Stimulated activated CD4-positive, alpha-beta T cell treated with anti-CD3 and anti-CD28 coated beads, TNF-alpha, amount 100 ng/mL, for 24 hours (primary cell): ENCODE measurements at regions not wholly inside any gene's neighbourhood (a gene's known extent, or its start where the extent isn't known, plus 50 kb on each side); places are given as distances from the start of the nearest gene placed in this dataset.

Experiments used
- DNase-seq, 3 experiments: peaks; one replicate each; pipeline ENCODE4 v3.0.0-alpha.2; 2020; ENCODE audit warnings: low read depth in 3 of 3

- DNase-seq: no peak
Measured at GRCh38 chr15:66931768-66932633, 133.4 kb upstream of the SMAD3 start.

GRCh38 chr15:66932634-66933024 is 132.8 kb upstream of the SMAD3 start:
- DNase-seq: no peak

GRCh38 chr15:66933932-66934867 is 131.2 kb upstream of the SMAD3 start:
- no peak for DNase-seq

DNA sequence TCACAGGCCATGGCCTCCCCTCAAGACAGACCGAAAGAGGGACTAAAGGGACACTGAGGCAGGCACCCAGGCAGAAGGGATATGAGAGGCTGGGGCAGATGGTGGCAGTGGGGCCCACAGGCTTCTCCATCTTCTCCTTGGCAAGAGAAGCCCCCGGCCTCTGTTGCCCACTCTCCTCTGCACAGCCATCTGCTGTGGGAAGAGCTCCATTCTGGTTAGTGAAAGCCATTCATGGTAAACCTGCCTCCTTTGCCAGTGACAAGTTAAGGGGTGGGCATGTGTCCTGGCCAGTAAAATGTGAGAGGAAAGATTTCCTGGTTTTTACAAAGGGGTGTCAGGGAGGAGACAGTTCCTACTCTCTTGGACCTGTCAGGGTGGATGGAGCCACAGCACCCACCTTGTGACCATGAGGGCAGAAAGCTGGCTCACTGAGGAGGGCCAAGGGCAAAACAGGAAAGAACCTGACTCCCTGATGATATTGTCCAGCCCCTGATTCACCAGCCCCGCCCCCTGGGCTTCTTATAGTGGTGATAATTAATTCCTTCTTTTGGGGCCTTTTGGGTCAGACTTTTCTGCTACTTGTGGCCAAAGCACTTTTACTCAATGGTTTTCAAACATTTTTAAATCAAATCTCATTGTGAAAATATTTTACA is 130.4 kb upstream of the SMAD3 start:
- DNase-seq: no peak

DNA sequence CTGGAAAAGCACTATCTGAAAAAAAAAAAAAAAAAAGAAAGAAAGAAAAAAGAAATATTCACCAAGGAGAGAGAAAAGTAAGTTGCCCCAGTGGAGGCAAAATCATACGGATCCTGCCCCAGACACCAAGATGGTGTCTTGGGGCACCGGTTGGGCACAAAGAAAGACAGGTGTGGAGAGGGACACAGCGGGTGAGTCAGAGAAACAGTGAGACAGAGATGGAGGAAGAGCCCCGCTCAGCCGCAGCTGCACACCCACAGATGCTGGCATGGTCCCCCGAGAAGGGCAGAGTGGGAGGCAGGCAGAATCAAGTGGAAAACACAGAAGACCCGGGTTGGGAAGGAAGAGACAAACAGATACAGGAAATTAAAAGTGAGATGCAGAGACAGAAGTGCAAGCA is 129.7 kb upstream of the SMAD3 start:
- no peak for DNase-seq

- no peak for DNase-seq
Measured at GRCh38 chr15:66936109-66936860, 129.1 kb upstream of the SMAD3 start.

- no peak for DNase-seq
Measured at GRCh38 chr15:66936861-66937582, 128.4 kb upstream of the SMAD3 start.

DNA sequence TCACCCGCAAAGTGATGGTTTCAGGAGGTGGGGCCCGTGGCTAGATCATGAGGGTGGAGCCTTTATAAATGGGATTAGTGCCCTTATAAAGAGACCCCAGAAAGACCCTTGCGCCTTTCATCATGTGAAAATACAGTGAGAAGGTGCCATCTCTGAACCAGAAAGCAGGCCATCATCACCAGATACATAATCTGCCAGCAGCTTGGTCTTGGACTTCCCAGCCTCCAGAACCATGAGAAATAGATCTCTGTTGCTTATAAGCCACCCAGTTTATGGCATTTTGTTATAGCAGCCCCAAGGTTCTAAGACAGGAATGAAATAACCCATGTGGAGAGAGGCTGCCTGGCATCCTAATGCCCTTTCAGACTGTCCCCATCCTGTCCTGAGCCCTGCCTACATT is 127.8 kb upstream of the SMAD3 start:
- no peak for DNase-seq

DNA sequence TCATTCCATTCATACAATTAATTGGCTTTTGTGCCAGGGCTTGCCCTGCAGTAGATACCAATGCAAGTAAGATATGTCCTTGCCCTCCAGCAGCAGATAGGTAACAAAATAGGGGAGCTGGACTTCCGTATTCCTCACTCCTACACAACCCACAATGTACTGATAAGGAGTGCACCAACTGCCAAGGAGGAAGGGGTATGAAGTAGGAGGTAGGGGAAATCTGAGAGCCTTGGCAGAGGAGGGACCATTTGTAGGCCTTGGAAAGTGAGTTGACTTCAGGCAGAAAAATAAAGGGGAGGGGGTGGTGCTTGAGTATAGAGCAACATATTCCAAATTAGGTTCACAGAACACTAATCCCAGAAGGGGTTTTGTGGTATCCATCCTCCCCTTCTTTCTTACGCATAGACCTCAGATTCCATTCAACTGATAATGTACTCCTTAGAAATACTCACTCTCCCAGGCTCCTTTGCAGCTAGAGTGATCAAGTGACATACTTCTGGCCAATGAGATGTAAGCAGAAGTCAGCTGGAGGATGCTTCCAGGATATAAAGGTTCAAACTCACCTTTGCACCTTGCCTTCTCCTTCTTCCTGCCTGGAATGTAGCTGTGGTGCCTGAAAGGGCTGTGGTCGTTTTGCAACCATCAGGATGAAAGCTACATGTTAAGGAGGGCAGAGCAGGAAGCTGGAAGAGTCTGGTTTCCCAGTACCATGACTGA is 127.1 kb upstream of the SMAD3 start:
- DNase-seq: no peak

GRCh38 chr15:66939016-66939415 is 126.4 kb upstream of the SMAD3 start:
- DNase-seq: no peak

DNA sequence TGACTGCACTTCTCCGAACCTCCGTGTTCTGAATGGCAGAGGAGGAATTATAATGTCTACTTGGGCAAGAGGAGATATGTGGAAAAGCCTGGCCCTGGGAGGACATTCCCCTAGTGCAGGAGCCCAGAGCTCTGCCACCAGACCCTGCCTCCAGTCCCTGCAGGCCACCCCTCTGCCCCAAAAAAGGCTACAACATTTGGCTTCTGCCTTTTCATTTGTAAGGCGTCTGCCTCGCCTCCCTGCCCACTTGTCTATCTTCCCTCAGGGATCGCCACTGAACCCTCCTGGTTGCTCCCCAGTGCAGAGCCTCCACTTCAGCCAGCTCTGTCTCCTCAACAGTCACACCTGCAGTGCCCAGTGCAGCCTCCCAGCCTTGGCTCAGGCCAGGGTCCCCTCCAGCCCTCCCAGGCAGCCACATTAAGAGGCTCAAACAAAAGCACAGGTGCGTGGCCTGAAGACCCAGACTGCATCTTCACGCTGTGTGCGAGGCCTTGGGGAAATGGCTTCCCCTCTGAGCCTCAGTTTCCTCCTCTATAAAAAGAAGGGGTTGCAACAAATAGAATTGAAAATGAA is 125.9 kb upstream of the SMAD3 start:
- DNase-seq: no peak

DNA sequence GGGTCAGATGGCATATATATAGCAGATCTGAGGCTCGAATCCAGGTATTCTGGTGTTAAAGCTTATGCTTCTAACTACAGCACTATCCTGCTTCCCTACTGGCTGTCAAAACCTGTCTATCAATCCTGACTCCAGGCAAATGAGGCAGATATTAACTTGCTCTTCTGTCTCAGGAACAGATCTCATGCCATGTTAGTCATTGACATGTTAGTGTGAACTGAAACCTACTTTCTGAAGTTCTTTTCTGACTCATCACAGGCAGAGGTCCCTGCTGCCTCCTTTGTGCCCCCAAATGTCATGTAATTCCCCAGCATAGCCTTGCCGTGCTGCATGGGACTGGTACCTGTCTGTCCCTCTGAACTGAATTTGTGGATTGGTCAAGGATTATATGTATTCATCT is 125.0 kb upstream of the SMAD3 start:
- DNase-seq: no peak

- no peak for DNase-seq
Measured at GRCh38 chr15:66941108-66941711, 124.2 kb upstream of the SMAD3 start.

- DNase-seq: no peak
Measured at GRCh38 chr15:66941791-66942190, 123.6 kb upstream of the SMAD3 start.

- DNase-seq: no peak
Measured at GRCh38 chr15:66942649-66943390, 122.6 kb upstream of the SMAD3 start.

DNA sequence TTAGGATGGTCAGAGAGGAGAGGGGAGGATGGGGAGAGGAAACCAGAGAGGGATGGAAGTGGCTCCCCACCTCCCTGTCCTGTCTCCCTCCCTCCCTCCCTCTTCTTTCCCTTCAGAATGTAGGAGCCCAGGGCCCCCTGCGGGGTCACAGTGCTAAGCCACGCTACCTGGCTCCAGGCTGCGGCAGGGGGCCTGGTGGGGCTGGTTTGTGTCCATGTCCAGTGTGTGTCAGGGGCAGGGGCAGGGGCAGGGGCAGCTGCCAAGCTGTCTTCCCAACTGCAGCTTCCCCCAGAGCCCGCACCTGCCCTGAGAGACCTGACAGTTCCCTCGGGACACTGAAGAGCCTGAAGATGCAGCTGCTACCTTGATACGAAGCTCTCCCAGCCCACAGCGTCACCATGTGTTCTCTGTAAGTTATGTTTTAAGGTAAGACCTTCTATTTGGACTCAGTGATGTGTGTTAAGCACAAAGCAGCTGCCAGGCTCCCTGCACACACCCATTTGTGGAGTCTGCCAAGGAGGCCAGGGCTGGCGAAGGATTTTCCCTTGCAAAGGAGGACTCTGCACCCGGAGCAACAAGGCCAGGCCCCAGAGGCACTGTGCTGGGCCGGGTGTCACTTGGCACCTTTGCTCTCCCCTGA is 121.8 kb upstream of the SMAD3 start:
- no peak for DNase-seq

GRCh38 chr15:66944121-66944520 is 121.3 kb upstream of the SMAD3 start:
- no peak for DNase-seq

DNA sequence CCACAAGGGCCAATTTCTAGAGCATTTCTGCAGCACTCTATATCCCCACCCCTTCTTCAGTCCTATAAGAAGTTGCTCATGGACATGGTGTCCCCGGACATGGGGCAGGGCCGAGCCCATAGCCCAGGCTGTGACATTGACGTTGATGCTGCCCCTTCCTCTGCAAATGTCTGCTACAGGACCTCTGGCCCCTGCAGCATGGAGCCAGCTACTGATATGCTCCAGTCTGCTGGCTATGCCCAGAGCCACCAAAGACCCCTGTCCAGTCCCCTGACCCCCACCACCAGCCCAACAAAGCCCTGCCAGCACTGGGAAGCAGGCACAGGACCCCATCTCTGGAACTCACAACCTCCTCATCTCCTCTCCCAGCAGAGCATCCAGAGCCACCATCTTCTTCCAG is 120.1 kb upstream of the SMAD3 start:
- DNase-seq: no peak
